Stimulated activated CD8-positive, alpha-beta memory T cell treated with anti-CD3 and anti-CD28 coated beads, Interleukin-15, amount 100 ng/mL, for 48 hours (primary cell): ENCODE measurements at regions not wholly inside any gene's neighbourhood (a gene's known extent, or its start where the extent isn't known, plus 50 kb on each side); places are given as distances from the start of the nearest gene placed in this dataset.

Experiments used
- DNase-seq, 2 donors: peaks; one replicate each; pipeline ENCODE4 v3.0.0-alpha.2; 2020; ENCODE audit warnings: low read depth in 2 of 2

DNA sequence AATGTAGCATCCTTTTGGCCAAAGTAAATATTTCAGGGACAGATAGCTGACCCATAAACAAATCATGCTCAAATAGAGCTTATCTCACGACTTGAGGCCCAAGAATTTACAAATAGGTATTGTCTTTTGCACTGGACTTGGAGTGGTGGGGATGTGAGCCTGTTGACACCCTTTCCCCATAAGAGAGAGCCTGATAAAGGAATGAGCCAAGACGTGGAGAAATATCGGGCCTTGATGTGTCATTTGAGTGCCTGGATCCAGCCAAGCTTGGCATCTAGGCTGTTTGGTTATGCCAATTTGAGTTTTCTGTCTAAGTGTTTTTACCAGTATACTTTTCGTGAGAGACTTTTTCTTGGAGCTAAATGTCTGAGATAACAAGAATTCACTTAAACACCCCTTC is 112.9 kb upstream of the RGMA start:
- DNase-seq = no peak

DNA sequence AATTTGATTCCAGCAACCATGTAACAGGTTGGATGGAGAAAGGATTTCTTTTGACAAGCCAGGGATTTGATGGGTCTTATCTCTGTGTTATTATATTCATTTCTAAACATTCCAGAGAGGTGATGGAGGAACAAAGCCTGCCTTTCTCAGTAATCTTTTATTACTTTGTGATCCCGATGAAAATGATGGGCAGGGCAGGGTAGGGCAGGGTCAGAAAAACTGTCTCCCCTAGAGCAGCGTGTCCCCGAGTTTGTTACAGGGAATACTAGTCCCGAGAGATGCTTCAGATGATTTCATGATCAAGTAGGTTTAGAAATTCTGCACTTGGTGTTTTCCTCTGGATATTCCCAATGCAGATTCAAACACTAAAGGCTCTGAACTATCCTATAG is 111.8 kb upstream of the RGMA start:
- DNase-seq = no peak

DNA sequence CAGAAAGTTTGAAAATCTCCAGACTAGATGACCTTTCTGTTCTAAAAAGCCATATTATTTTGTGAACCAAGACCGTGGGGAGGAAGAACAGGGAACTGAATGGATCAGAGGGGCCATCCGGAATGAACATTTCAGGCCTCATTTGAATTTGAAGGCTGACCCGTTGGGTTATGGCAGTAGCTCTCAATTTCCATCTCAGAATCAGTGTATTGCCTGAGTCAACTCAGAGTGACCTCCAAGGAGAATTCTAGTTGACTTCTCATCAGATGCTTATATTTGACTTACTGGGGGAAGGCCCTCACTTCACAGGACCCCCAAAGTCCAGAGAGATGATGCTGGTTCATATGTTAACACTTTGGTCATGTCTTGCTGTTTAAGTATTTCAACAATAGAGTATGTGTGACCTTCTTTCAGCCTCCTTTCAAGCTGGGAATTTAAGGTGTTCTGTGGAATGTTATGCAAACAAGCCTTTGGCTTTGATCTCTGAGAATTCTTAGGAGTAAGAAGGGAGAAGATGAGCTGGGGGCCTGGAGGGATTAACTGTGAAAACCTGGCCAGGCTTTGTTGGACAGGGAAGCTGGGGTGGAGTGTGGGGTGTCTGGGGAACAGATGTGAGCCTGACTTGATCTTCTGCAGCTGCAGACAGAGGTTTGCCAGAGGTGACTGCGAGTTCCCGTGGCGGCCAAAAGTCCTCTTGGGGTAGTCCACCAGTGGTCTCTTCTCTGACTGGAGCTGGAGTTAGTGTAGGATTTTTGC is 111.2 kb upstream of the RGMA start:
- DNase-seq = no peak

- no peak for DNase-seq
Measured at GRCh38 chr15:93196135-93196670, 107.2 kb upstream of the RGMA start.

DNA sequence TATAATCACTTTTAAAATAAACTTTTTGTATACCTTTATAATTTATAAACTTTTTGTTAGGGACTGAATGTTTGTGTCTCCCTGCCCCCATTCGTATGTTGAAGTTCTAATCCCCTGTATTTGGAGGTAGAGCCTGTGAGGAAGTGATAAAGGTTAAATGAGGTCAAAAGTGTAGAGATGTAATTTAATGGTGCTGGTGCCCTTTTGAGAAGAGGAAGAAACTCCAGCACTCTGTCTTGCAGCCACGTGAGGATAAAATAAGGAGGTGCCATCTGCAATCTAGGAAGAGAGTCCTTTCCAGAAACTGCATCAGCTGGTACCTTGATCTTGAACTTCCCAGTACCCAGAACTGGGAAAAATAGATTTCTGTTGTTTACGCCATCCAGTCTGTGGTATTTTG is 106.1 kb upstream of the RGMA start:
- no peak for DNase-seq

DNA sequence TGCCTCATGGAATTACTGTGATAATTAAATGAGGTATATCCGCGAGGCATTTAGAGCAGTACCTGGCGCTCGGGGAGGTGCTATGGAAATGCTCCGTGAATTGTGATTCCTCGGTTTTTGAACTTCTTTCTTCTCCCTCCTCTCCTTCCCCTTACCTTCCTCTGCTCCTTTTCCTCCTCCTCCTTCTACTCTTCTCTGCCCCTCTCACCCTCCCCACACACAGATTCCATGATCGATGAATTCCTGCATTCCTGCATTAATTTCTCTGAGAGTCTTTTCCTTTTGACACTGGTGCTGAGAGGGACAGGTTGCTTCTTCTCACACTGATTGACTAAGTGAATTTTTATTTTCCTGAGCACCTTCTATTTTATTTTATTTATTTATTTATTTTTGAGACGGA is 101.2 kb upstream of the RGMA start:
- no peak for DNase-seq

DNA sequence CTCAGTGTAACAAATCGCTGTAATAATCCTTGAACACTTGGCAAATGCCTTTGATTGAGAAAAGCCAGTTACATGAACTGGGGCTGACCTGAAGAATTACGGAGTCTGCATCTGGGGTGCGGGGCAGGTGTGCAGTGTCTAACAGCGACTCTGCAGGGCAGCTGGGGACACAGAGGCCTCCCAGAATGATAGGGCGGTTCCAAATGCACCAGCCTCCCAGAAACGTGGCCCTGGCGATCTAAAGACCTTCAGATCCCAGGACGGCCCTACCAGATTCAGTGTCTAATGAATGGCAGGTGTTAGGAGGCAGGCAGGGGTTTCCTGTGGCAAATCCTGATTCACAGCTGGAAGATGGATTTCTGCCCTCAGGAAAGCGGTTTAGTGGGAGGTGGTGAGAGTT is 100.5 kb upstream of the RGMA start:
- no peak for DNase-seq

- DNase-seq = no peak
Measured at GRCh38 chr15:93188236-93188635, 99.2 kb upstream of the RGMA start.

GRCh38 chr15:93185796-93186195 is 96.8 kb upstream of the RGMA start:
- no peak for DNase-seq

GRCh38 chr15:93182703-93183205 is 93.7 kb upstream of the RGMA start:
- DNase-seq = no peak

GRCh38 chr15:93180656-93181055 is 91.6 kb upstream of the RGMA start:
- DNase-seq = no peak

DNA sequence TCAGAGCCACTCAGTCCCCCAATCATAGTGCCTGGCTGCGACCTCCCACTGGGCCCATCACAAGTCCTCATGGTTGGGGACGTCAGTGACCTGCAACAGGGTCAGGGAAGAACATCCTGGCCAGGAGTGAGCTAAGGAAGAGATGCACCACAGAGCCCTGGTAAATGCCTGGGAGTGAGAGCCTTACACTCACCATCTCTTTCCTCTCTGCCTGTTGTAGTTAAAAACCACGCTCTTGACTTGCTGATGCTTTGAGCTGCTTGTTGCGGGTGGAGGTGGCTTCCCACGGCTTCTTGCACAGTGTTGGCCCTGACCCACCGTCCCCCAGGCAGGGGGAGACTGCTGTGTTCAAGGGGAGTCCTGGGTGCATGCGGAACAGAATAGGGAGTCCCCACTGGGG is 91.1 kb upstream of the RGMA start:
- no peak for DNase-seq

DNA sequence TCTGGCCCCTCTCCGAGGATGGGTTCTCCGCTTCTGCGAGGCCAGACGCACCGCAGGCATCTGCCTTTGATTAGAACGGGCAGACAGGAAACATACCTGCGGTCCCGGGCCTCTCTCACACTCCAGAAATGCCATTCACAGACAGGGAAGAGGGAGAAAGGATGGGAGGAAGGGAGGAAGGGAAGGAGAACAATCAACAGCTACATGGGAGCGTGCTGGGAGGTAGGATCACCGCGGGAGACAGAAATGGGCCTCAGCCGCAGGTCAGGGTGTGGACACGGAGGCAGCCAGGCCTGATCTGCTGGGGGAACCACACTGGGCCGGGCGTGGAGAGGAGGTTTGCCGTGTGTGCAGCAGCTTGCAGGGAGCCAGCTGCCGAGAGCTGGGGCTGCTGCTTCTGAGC is 90.7 kb upstream of the RGMA start:
- no peak for DNase-seq

GRCh38 chr15:93179072-93179471 is 90.1 kb upstream of the RGMA start:
- DNase-seq = no peak

DNA sequence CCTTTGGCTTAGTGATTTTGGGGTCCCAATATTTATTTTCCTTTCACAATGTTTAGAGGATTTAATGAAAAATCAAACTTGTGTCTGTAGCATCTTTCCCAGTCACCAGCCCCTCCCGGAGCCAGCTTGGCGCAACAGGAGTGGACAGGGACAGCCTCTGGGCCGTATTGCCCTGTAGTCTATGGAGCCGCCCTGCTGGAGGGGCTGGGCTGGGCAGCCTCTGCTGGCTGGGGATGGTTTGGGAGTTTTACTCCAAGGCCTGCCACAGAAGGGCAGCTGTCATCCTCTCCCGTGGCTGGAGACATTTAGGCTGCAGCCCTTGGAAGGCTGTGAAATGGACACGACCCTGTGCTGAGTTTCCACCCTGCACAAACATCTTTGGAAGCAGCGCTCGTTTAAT is 89.4 kb upstream of the RGMA start:
- no peak for DNase-seq

- DNase-seq = no peak
Measured at GRCh38 chr15:93176065-93176464, 87.1 kb upstream of the RGMA start.

DNA sequence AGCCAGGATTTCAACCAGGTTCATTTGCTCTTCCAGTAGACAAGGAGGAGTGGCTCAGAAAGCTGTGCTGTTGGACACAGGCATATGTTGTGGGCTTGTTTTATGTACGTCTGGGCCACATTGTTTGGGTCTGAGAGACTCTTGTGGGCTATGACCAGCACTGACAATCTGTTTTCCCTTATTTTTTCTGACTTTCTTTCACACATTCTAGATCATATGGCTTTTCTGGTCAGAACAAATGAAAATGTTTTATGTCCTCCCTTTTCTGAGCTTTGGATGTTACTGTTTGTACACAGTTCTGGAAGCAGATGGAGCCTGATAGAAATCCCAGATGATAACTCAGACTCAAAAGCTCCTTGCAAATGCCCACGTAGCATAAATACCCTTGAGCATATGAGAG is 85.8 kb upstream of the RGMA start:
- no peak for DNase-seq

DNA sequence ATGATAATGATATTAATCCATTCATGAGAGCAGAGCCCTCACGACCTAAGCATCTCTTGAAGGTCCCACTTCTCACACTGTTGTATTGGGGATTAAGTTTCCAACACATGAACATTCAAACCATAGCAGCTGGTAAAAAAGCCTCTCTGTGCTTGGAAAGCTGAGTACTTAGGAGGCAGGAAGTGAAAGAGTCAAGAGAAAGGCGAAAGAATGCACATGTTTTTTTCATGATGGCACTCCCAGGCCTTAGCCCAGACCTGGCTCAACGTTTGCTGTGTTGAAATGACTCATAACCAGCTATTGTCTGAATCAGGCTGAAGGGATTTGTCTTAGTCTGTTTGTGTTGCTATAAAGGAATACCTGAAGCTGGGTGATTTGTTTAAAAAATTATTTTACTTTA is 84.4 kb upstream of the RGMA start:
- DNase-seq = no peak

GRCh38 chr15:93171476-93171875 is 82.5 kb upstream of the RGMA start:
- no peak for DNase-seq

- no peak for DNase-seq
Measured at GRCh38 chr15:93170329-93170728, 81.3 kb upstream of the RGMA start.

DNA sequence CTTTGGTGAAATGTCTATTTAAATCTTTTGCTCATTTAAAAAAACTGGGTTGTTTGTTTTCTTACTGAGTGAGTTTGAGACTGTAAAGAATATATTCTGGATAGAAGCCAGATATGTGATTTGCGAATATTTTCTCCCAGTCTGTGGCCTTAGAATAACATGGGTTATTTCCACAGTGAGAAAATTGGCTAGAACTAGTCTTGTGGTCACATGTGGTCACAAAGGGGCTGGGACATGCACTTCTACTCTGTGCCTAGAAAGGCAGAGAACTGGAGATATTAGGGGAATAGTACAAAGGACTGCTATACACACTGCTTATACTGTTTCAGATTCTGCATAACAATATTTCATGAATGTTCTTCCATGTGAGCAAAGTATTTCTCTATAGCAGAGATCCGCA is 79.9 kb upstream of the RGMA start:
- DNase-seq = no peak

- no peak for DNase-seq
Measured at GRCh38 chr15:93167291-93167690, 78.3 kb upstream of the RGMA start.

DNA sequence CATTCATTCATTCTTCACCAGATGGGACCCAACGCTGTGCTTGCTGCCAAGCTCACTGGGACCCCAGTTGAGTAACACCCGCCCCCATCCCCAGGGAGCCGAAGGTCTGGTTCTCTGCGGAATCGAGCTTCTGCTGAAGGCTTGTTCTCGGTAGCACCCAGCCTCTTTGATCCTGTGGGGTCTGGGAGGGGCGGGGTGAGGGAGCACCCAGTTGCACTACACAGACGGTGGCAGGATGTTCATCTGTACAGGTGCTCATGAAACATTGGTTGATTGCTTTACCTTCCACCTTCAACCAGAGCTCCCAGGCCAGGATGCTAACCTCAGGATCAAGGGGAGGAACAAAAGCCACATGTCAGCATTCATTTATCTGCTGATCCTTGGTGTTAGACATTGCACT is 77.7 kb upstream of the RGMA start:
- DNase-seq = no peak
